ENCODE measurements at regions not wholly inside any gene's neighbourhood (a gene's known extent, or its start where the extent isn't known, plus 50 kb on each side); places are given as distances from the start of the nearest gene placed in this dataset.

- H3K4me1 ChIP-seq (ENCODE audit: control insufficient read depth, insufficient read depth, low read length, poor library complexity, severe bottlenecking): no peaks in the 10 kb centered on the region
- no peak overlapping the region for H3K27ac ChIP-seq (ENCODE audit: insufficient read depth, low read length, poor library complexity, severe bottlenecking)
- DNase-seq: no peak
- H3K4me3 ChIP-seq (ENCODE audit: insufficient read depth, low read depth, low read length, poor library complexity, severe bottlenecking): no peak overlapping the region
- no peaks in the 10 kb centered on the region for H3K27me3 ChIP-seq (replicated peaks; ENCODE audit: control insufficient read depth, insufficient read depth, low read length, poor library complexity, severe bottlenecking)
- no peaks in the 10 kb centered on the region for H3K36me3 ChIP-seq (ENCODE audit: control insufficient read depth, insufficient read depth, low read length)
- no peaks in the 10 kb centered on the region for H3K9me3 ChIP-seq (ENCODE audit: control insufficient read depth, low read length)
These were observed 387.9 kb upstream of the ANO3 start for GRCh38 chr11:25943777-25944661.

GRCh38 chr11:25949918-25950317, 382.0 kb upstream of the ANO3 start:
- H3K4me1 ChIP-seq (ENCODE audit: control insufficient read depth, insufficient read depth, low read length, poor library complexity, severe bottlenecking): no peaks in the 10 kb centered on the region
- DNase-seq: no peak
- H3K36me3 ChIP-seq (ENCODE audit: control insufficient read depth, insufficient read depth, low read length): no peaks in the 10 kb centered on the region
- H3K4me3 ChIP-seq (ENCODE audit: insufficient read depth, low read depth, low read length, poor library complexity, severe bottlenecking): no peak overlapping the region
- H3K27me3 ChIP-seq (replicated peaks; ENCODE audit: control insufficient read depth, insufficient read depth, low read length, poor library complexity, severe bottlenecking): no peaks in the 10 kb centered on the region
- no peaks in the 10 kb centered on the region for H3K9me3 ChIP-seq (ENCODE audit: control insufficient read depth, low read length)
- H3K27ac ChIP-seq (ENCODE audit: insufficient read depth, low read length, poor library complexity, severe bottlenecking): no peak overlapping the region

DNA sequence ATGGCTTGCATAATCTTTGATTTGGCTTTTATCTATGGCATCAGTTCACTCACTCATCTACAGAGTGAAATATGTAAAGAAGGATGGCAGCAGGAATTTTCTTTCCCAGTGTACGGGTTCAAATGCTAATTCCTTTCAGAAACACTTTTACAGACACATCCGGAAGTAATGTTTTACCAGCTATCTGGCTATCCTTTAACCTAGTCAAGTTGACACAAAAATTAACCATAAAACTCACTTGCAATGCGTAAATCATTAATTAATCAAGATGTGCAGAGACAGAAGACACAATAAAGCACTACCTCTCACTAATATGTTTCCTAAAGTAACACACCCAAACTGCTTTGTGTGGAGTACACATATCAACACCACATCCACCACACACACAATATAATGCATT, 378.9 kb upstream of the ANO3 start:
- no peaks in the 10 kb centered on the region for H3K9me3 ChIP-seq (ENCODE audit: control insufficient read depth, low read length)
- H3K4me3 ChIP-seq (ENCODE audit: insufficient read depth, low read depth, low read length, poor library complexity, severe bottlenecking): no peak overlapping the region
- DNase-seq: no peak
- H3K27ac ChIP-seq (ENCODE audit: insufficient read depth, low read length, poor library complexity, severe bottlenecking): no peak overlapping the region
- H3K4me1 ChIP-seq (ENCODE audit: control insufficient read depth, insufficient read depth, low read length, poor library complexity, severe bottlenecking): no peaks in the 10 kb centered on the region
- H3K27me3 ChIP-seq (replicated peaks; ENCODE audit: control insufficient read depth, insufficient read depth, low read length, poor library complexity, severe bottlenecking): no peaks in the 10 kb centered on the region
- no peaks in the 10 kb centered on the region for H3K36me3 ChIP-seq (ENCODE audit: control insufficient read depth, insufficient read depth, low read length)

- Histone ChIP-seq H3K4me1 (ENCODE audit: control insufficient read depth, insufficient read depth, low read length, poor library complexity, severe bottlenecking) (no peaks in the 10 kb centered on the region), H3K27ac (ENCODE audit: insufficient read depth, low read length, poor library complexity, severe bottlenecking) (no peak overlapping the region), H3K9me3 (ENCODE audit: control insufficient read depth, low read length) (no peaks in the 10 kb centered on the region), H3K27me3 (replicated peaks; ENCODE audit: control insufficient read depth, insufficient read depth, low read length, poor library complexity, severe bottlenecking) (no peaks in the 10 kb centered on the region), H3K36me3 (ENCODE audit: control insufficient read depth, insufficient read depth, low read length) (no peaks in the 10 kb centered on the region), H3K4me3 (ENCODE audit: insufficient read depth, low read depth, low read length, poor library complexity, severe bottlenecking) (no peak overlapping the region)
- DNase-seq: no peak
These were observed 373.9 kb upstream of the ANO3 start for GRCh38 chr11:25958045-25958444.

- H3K4me1 ChIP-seq (ENCODE audit: control insufficient read depth, insufficient read depth, low read length, poor library complexity, severe bottlenecking): no peaks in the 10 kb centered on the region
- DNase-seq: no peak
- no peaks in the 10 kb centered on the region for H3K36me3 ChIP-seq (ENCODE audit: control insufficient read depth, insufficient read depth, low read length)
- no peaks in the 10 kb centered on the region for H3K27me3 ChIP-seq (replicated peaks; ENCODE audit: control insufficient read depth, insufficient read depth, low read length, poor library complexity, severe bottlenecking)
- H3K4me3 ChIP-seq (ENCODE audit: insufficient read depth, low read depth, low read length, poor library complexity, severe bottlenecking): no peak overlapping the region
- no peaks in the 10 kb centered on the region for H3K9me3 ChIP-seq (ENCODE audit: control insufficient read depth, low read length)
- no peak overlapping the region for H3K27ac ChIP-seq (ENCODE audit: insufficient read depth, low read length, poor library complexity, severe bottlenecking)
These were observed 370.4 kb upstream of the ANO3 start for GRCh38 chr11:25961539-25961938.

DNA sequence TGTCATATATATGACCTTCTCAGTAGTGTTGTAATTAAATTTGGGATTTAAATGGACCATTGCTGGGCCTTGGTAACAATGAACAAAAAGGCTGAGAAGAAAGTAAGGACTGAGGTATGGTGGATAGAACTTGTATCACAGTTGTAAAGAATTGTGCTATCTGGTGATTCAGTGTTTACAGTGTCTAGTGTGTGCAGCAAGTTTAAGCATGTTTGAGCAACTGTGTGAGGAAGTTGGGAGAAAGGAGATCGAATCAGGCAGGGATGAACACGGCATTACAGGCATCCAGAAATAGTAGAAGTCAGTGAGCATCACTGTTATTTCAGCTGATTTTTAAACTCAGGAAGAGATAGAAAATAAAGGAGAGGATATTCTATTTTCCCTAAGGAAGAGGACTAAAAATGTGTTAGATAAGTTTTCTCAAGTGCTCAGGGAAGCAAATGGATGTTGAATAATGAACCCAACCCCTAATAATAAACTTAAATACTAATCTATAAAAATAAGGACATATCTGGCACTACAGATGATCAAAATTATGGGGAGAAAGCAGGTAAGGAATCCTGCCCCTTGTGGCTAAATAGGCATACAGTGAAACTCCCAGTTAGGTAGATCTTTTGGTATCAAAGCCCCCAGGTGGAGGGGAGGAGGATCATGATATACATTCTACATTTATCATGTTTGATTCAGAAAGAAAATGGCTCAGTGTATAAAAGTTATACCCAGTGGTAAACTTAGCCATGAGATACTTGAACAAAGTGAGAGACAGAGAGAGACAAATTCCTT, 361.0 kb upstream of the ANO3 start:
- no peak for DNase-seq
- Histone ChIP-seq H3K9me3 (ENCODE audit: control insufficient read depth, low read length) (no peaks in the 10 kb centered on the region), H3K27me3 (replicated peaks; ENCODE audit: control insufficient read depth, insufficient read depth, low read length, poor library complexity, severe bottlenecking) (no peaks in the 10 kb centered on the region), H3K36me3 (ENCODE audit: control insufficient read depth, insufficient read depth, low read length) (no peaks in the 10 kb centered on the region), H3K4me3 (ENCODE audit: insufficient read depth, low read depth, low read length, poor library complexity, severe bottlenecking) (no peak overlapping the region), H3K27ac (ENCODE audit: insufficient read depth, low read length, poor library complexity, severe bottlenecking) (no peak overlapping the region), H3K4me1 (ENCODE audit: control insufficient read depth, insufficient read depth, low read length, poor library complexity, severe bottlenecking) (no peaks in the 10 kb centered on the region)

DNA sequence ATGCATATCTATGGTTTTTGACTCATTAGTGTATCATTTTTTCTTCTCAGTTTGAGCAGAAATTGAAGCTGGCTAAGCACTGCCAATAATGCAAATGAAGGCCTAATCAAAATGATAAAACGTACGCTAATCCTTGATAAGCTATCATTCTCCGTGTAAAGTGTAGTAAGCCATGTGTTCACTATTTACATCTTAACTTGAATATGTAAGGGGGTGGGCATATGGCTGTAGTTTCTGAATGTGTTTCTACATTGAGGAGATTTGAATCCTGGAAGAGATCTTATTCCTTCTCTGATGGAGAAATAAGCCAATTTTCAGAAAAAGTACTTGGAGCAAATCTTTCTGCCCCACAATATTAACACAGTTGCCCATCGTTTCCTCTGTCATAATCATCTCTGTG, 351.8 kb upstream of the ANO3 start:
- DNase-seq: no peak
- no peaks in the 10 kb centered on the region for H3K4me1 ChIP-seq (ENCODE audit: control insufficient read depth, insufficient read depth, low read length, poor library complexity, severe bottlenecking)
- H3K9me3 ChIP-seq (ENCODE audit: control insufficient read depth, low read length): no peaks in the 10 kb centered on the region
- no peak overlapping the region for H3K27ac ChIP-seq (ENCODE audit: insufficient read depth, low read length, poor library complexity, severe bottlenecking)
- H3K4me3 ChIP-seq (ENCODE audit: insufficient read depth, low read depth, low read length, poor library complexity, severe bottlenecking): no peak overlapping the region
- no peaks in the 10 kb centered on the region for H3K27me3 ChIP-seq (replicated peaks; ENCODE audit: control insufficient read depth, insufficient read depth, low read length, poor library complexity, severe bottlenecking)
- H3K36me3 ChIP-seq (ENCODE audit: control insufficient read depth, insufficient read depth, low read length): no peaks in the 10 kb centered on the region

DNA sequence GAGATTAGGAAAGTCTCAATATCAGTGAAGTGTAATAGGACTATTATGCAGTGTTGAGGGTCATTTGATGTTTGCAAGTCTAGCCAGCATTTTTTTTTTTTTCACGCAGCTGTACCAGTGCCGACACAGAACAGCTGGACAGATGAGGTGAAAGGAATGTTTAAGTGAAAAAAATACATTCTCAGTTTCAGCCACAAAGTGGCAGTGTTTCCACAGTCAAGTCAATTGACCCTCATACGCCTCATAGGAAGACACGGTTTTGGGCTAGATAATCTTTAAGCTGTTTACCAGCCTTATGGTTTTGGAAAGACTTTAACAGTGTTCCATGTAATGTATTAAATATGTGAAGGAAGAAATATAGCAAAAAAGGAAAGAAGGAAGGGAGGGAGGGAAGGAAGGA, 349.9 kb upstream of the ANO3 start:
- Histone ChIP-seq H3K27ac (ENCODE audit: insufficient read depth, low read length, poor library complexity, severe bottlenecking) (no peak overlapping the region), H3K9me3 (ENCODE audit: control insufficient read depth, low read length) (no peaks in the 10 kb centered on the region), H3K36me3 (ENCODE audit: control insufficient read depth, insufficient read depth, low read length) (no peaks in the 10 kb centered on the region), H3K4me3 (ENCODE audit: insufficient read depth, low read depth, low read length, poor library complexity, severe bottlenecking) (no peak overlapping the region), H3K4me1 (ENCODE audit: control insufficient read depth, insufficient read depth, low read length, poor library complexity, severe bottlenecking) (no peaks in the 10 kb centered on the region), H3K27me3 (replicated peaks; ENCODE audit: control insufficient read depth, insufficient read depth, low read length, poor library complexity, severe bottlenecking) (no peaks in the 10 kb centered on the region)
- no peak for DNase-seq

- Histone ChIP-seq H3K27ac (ENCODE audit: insufficient read depth, low read length, poor library complexity, severe bottlenecking) (no peak overlapping the region), H3K4me1 (ENCODE audit: control insufficient read depth, insufficient read depth, low read length, poor library complexity, severe bottlenecking) (no peaks in the 10 kb centered on the region), H3K27me3 (replicated peaks; ENCODE audit: control insufficient read depth, insufficient read depth, low read length, poor library complexity, severe bottlenecking) (no peaks in the 10 kb centered on the region), H3K4me3 (ENCODE audit: insufficient read depth, low read depth, low read length, poor library complexity, severe bottlenecking) (no peak overlapping the region), H3K9me3 (ENCODE audit: control insufficient read depth, low read length) (no peaks in the 10 kb centered on the region), H3K36me3 (ENCODE audit: control insufficient read depth, insufficient read depth, low read length) (no peaks in the 10 kb centered on the region)
- no peak for DNase-seq
These were observed 348.6 kb upstream of the ANO3 start for GRCh38 chr11:25983280-25983679.

DNA sequence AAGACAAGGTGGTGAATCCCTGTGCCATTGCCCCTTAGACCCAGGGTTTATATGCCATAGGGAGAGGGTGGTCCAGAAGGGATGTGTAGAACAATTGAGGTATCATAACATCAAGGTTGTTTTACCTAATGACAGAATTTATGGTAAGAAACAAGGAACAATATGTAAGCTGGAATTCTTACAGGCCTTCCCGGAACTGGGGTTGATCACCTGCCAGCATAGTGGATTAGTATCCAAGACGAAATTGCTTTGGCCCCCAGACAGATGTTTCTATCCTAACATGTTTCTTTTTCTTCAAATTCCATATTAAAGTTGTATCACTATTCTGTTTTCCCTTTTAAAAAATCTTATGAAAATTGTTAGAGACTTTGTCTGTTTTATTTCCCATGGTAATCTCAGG, 343.8 kb upstream of the ANO3 start:
- Histone ChIP-seq H3K9me3 (ENCODE audit: control insufficient read depth, low read length) (no peaks in the 10 kb centered on the region), H3K4me1 (ENCODE audit: control insufficient read depth, insufficient read depth, low read length, poor library complexity, severe bottlenecking) (no peaks in the 10 kb centered on the region), H3K36me3 (ENCODE audit: control insufficient read depth, insufficient read depth, low read length) (no peaks in the 10 kb centered on the region), H3K27ac (ENCODE audit: insufficient read depth, low read length, poor library complexity, severe bottlenecking) (no peak overlapping the region), H3K27me3 (replicated peaks; ENCODE audit: control insufficient read depth, insufficient read depth, low read length, poor library complexity, severe bottlenecking) (no peaks in the 10 kb centered on the region), H3K4me3 (ENCODE audit: insufficient read depth, low read depth, low read length, poor library complexity, severe bottlenecking) (no peak overlapping the region)
- DNase-seq: no peak

Measured in effector memory CD4-positive, alpha-beta T cell (primary cell).